Skin epidermis (tissue), 12 donors: ENCODE measurements at regions not wholly inside any gene's neighbourhood (a gene's known extent, or its start where the extent isn't known, plus 50 kb on each side); places are given as distances from the start of the nearest gene placed in this dataset.

Experiments used
- H3K27ac ChIP-seq, 21 experiments: fragments of 200-600 bp; sonication (generic) in 11 of 21; one replicate each; pipeline ENCODE4 v1.5.0; 2020; ENCODE audit warnings: mild to moderate bottlenecking in 3 of 21, inconsistent platforms in 2 of 21, moderate library complexity in 2 of 21
- H3K4me3 ChIP-seq, 7 experiments: fragments of 200-600 bp; sonication (generic) in 2 of 7; one replicate each; pipeline ENCODE4 v1.5.0; 2020; ENCODE audit warnings: inconsistent platforms in 2 of 7, mild to moderate bottlenecking in 2 of 7, moderate library complexity in 1 of 7

DNA sequence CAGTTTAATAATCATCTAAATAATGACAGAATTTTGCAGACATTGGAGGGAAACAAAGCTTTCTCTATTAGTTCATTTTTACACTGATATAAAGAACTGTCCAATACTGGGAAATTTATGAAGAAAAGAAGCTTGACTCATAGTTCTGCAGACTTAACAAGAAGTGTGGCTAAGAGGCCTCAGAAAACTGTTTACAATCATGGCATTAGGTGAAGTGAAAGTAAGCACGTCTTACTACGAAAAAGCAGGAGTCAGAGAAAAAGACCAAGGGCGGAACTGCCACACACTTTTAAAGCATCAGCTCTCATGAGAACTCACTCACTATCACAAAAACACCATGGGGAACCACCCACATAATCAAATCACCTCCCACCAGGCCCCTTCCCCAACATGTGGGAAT, 804.4 kb downstream of the FLRT2 start:
- H3K4me3 ChIP-seq: no peak overlapping the region
- H3K27ac ChIP-seq: no peak overlapping the region

GRCh38 chr14:86333493-86333892, 803.5 kb downstream of the FLRT2 start:
- H3K27ac ChIP-seq: no peak overlapping the region
- no peak overlapping the region for H3K4me3 ChIP-seq

DNA sequence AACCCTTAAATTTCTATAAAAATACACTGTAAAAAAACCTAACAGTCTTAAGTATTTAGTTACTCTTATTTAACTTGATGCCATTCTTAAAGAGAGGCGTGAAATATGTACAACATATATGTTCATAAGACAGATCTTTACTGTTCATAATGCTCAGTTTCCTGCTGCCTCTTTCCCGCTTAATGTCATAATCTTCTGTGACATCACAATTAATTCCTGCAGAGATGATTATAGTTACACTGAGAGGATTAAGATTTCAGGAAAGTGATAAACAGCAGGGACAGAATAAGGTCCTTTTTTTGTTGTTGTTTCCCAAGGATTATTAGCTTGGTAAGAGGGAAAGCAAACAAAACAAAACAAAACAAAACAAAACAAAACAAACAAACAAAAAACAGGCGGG, 801.4 kb downstream of the FLRT2 start:
- H3K4me3 ChIP-seq: no peak overlapping the region
- no peak overlapping the region for H3K27ac ChIP-seq

- H3K27ac ChIP-seq: no peak overlapping the region
- no peak overlapping the region for H3K4me3 ChIP-seq
Observed at GRCh38 chr14:86321151-86321550, 791.2 kb downstream of the FLRT2 start.

DNA sequence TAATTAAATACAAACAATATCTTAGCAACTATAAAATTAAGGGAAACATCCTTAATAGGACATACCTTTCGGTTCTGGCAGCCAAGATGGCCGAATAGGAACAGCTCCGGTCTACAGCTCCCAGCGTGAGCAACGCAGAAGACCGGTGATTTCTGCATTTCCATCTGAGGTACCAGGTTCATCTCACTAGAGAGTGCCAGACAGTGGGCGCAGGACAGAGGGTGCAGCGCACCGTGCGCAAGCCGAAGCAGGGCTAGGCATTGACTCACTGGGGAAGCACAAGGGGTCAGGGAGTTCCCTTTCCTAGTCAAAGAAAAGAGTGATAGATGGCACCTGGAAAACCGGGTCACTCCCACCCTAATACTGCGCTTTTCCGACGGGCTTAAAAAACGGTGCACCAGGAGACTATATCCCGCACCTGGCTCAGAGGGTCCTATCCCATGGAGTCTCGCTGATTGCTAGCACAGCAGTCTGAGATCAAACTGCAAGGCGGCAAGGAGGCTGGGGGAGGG, 782.3 kb downstream of the FLRT2 start:
- peak overlapping the region in 1 of 21 experiments; percentile 50 for H3K27ac ChIP-seq
- H3K4me3 ChIP-seq: peak overlapping the region in 1 of 7 experiments; percentile 33

DNA sequence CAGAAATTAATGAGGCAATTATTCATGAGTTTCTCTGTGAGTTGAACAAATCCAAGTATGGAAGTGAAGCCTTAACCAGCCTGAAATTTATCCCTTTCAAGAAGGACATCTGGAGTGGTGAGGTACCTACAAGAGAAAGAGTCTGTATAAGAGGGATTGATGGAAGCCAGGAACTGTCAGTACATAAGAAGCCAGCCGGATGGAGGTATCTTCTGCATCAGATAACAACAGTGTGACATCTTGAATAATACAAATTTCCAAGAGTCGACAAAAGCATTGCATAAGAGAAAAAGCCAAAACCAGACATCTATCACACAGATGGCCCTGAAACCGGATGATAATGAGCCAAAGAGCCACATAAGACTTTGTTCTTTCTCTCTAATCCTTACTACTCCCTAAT, 781.2 kb downstream of the FLRT2 start:
- Histone ChIP-seq H3K4me3 (peak overlapping the region in 1 of 7 experiments; percentile 33), H3K27ac (no peak overlapping the region)

DNA sequence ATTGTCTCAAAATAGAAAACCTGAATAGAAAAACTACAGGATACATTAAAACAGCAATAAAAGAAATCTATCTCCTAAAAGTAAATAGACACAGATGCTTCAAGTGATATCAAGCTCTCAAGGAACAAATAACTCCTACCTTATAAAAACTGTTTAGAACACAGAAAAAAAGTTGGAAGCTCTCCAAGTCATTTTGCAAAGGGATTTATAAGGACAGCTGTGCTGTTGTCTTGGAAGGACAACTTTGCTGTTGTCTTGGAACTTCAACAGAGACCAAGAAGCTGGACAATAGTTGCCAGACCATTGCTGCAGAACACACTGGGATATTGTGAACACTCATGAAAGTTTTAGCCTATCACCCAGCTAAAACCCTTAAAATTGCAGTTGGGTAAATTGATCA, 780.7 kb downstream of the FLRT2 start:
- Histone ChIP-seq H3K4me3 (no peak overlapping the region), H3K27ac (no peak overlapping the region)

DNA sequence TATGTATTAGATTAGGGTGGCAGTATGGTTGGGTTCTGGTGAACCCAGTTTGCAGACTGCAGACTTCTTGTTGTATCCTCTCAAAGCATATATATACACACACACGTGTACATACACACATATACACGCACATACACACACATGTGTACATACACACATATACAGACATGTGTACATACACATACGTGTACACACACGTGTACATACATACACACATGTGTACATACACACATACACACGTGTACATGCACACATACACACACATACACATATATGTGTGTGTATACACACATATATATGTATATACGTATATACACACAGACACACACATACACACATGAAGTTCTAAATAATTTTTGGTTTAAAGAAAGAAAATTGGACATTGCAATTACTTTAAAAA, 780.2 kb downstream of the FLRT2 start:
- no peak overlapping the region for H3K4me3 ChIP-seq
- no peak overlapping the region for H3K27ac ChIP-seq

- Histone ChIP-seq H3K4me3 (no peak overlapping the region), H3K27ac (no peak overlapping the region)
Observed at GRCh38 chr14:86305058-86305457, 775.1 kb downstream of the FLRT2 start.

GRCh38 chr14:86299994-86300393, 770.0 kb downstream of the FLRT2 start:
- H3K27ac ChIP-seq: no peak overlapping the region

DNA sequence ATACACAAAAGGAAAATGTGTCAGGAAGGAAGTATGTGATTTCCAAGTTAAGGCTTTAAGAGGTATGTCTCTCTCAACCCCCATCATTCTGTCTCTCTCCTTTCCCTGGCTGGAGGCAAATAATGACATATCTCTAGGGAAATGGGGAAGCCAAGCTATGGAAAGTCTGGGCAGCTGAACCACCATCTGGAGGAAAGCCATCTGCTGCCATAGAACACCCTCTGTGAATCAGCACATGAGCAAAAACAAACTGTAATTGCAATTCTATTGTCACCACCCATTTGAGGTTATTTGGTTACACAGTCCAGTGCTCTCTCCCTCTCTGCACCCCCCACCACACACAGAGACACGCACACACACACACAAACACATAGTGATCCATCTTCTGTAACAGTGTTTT, 766.2 kb downstream of the FLRT2 start:
- Histone ChIP-seq H3K27ac (no peak overlapping the region), H3K4me3 (no peak overlapping the region)

More at GRCh38 chr14:86299994-86300393, 770.0 kb downstream of the FLRT2 start:
- H3K4me3 ChIP-seq: no peak overlapping the region

DNA sequence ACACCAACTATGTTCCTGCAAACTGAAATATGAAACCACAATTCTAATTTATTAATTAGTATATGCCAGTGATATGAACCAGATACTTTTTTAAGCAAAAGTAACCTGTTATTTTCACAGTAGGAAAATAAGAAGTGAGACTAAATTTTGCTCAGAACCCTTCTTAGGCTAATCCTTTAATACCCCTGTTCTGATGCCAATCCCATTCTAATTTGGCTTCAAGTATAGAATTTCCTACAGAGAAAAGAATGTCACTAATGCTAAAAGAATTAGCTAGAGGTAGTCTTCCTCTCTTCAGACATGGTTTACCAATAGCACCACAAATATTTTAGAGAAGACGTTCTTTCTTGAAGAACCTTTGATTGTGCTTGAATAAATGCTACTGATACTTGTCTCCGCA, 758.4 kb downstream of the FLRT2 start:
- Histone ChIP-seq H3K27ac (no peak overlapping the region), H3K4me3 (no peak overlapping the region)

GRCh38 chr14:86279405-86279804, 749.5 kb downstream of the FLRT2 start:
- no peak overlapping the region for H3K27ac ChIP-seq
- no peak overlapping the region for H3K4me3 ChIP-seq

DNA sequence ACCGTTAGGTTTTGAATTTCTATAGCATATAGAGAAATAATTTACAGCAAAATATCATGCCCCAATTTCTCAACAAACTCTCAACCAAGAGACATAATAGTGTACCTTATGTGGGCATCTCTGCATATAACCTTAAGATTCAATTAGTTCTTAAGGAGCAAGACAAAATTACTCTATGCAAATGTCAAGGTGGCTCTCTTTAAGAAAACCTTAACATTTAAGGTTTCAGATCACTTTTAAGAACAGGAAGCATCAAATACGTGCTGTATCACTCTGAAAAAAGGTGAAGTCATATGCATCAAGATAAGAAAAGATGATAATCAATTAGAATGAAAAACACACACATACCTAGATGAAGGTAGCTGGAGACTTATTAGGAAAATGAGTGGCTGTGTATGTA, 728.0 kb downstream of the FLRT2 start:
- Histone ChIP-seq H3K4me3 (no peak overlapping the region), H3K27ac (no peak overlapping the region)

DNA sequence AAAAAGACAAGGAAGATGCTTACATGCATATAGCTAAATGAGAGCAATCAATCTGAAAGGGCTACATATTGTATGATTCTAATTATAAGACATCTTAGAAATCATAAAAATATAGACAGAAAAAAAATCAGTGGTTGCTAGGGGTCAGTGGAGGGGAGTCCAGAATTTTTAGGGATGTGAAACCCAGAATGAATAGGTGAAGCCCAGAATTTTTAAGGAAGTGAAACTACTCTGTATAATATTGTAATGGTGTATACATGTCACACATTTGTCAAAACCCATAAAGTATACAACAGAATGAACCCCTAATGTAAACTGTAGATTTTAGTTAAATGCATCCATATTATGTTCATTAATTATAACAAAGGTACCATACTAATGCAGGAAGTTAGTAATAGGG, 713.2 kb downstream of the FLRT2 start:
- no peak overlapping the region for H3K4me3 ChIP-seq
- no peak overlapping the region for H3K27ac ChIP-seq

- no peak overlapping the region for H3K4me3 ChIP-seq
- H3K27ac ChIP-seq: no peak overlapping the region
Observed at GRCh38 chr14:86237733-86238132, 707.8 kb downstream of the FLRT2 start.

DNA sequence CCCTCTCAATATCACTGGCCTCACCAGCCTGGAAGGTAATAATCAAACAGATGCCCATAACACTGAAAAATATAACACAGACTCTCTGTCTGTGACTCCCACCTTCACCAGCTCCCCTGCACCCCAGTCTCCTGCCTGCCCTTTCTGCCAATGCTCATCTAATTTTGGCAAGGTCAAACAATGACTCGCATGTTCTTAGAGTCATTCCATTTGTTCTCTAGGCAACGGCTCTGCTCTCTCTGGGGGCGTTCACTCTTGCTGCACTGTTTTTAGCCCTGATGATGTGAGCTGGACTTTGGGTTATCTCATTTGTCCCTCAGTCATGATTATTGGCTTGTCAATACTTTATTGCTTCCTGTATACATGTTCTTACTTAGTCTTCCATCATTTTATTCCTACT, 691.8 kb downstream of the FLRT2 start:
- Histone ChIP-seq H3K4me3 (no peak overlapping the region), H3K27ac (no peak overlapping the region)

DNA sequence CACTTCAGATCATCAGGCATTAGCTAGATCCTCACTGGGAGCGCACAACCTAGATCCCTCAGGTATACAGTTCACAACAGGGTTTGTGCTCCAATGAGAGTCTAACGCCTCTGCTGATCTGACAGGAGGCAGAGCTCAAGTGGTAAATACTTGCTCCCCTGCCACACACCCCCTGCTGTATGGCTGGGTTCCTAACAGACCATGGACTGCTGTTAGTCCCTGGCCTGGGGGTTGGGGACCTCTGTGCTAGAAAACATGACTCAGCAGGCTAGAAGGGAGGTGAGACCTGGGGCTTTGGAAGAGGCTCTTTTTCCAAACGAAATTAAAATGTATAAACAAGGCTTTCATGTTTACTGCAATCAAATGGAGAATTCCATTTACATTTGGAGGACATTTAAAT, 691.1 kb downstream of the FLRT2 start:
- Histone ChIP-seq H3K27ac (no peak overlapping the region), H3K4me3 (no peak overlapping the region)

DNA sequence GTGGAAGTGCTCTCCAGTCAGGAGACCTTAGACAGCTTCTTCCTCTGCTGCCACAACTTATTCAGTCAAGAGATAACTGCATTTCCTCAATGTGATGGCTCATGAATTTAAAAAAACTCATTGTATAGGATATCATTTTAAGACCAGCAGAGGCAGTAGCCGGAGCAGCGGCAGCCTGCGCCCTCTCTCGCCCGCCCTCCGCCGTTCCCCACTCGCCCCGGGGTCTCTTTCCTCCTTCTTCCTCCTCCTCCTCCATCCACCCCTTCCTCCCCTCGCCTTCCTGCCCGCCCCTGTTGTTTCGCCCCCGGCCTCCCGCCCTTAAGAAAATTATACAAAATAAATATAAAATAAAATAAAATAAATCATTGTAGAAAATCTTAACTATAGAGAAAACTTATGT, 687.6 kb downstream of the FLRT2 start:
- Histone ChIP-seq H3K27ac (no peak overlapping the region), H3K4me3 (no peak overlapping the region)

DNA sequence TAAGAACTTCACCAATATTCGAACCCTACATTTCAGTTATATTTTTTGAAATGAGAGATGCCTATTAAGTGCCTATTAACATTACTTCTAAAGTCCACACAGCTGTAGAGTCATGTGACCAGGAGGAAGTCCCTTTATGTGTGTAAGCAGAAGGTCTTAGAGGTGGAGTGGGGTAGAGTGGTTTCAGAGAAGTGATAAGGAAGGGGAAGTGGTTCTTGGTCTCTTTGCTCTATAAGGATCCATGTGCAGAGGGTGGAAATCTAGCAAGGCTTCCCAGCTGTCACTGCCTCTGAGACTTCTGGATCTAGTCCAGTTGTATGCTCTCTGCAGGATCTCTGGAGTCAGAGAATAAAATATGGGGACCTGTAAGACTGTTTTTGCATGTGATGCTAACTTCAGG, 673.9 kb downstream of the FLRT2 start:
- Histone ChIP-seq H3K27ac (no peak overlapping the region), H3K4me3 (no peak overlapping the region)

DNA sequence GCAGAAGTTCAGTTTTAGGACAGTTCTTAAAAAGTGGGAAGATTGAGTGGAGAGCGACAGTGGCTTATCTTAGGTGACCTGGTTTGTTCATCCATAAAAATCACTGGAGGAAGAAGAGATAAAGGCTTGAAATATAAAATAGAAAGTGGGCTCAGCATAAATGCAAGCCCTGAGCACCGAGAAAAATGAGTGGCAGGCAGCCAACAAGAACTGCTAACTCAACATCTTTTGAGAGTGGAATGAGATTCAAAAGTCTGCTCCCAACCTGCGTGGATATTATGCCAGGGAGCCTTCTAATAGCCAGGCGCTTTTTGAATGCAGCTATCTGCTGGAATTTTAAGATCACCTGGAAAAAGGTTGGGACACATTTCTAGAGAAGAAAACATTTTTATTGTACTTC, 666.5 kb downstream of the FLRT2 start:
- no peak overlapping the region for H3K27ac ChIP-seq
- H3K4me3 ChIP-seq: no peak overlapping the region

- no peak overlapping the region for H3K4me3 ChIP-seq
Observed at GRCh38 chr14:86193756-86194155, 663.8 kb downstream of the FLRT2 start.

GRCh38 chr14:86179980-86180379, 650.0 kb downstream of the FLRT2 start:
- H3K27ac ChIP-seq: no peak overlapping the region
- no peak overlapping the region for H3K4me3 ChIP-seq

More at GRCh38 chr14:86193756-86194155, 663.8 kb downstream of the FLRT2 start:
- no peak overlapping the region for H3K27ac ChIP-seq
